Fibroblast of lung (primary cell): ENCODE measurements at regions not wholly inside any gene's neighbourhood (a gene's known extent, or its start where the extent isn't known, plus 50 kb on each side); places are given as distances from the start of the nearest gene placed in this dataset.

Experiments
- CTCF ChIP-seq, 2 donors: IDR thresholded peaks in 1 of 2; conservative IDR thresholded peaks in 1 of 2; 1 replicate in 1 of 2; 2 replicates in 1 of 2; pipeline ENCODE4 v1.5.1; 2011 to 2012; ENCODE audit warnings: low read length in 2 of 2, control low read depth in 1 of 2, inconsistent platforms in 1 of 2, low read depth in 1 of 2, mild to moderate bottlenecking in 1 of 2
- EZH2 ChIP-seq: IDR thresholded peaks from 2 replicates; pipeline ENCODE4 v1.5.1; 2012; ENCODE audit warnings: low read length, control low read depth, mild to moderate bottlenecking; ENCODE audit errors: missing control alignments

- TF ChIP-seq CTCF (conservative IDR thresholded peaks at IDR 0.05 in 1 of 2, IDR thresholded peaks at IDR 0.05 in 1 of 2; ENCODE audit: low read depth in 1 of 2, low read length in 2 of 2) (no peak), EZH2 (no peak)
These were observed 122.5 kb upstream of the IL15 start for GRCh38 chr4:141513866-141514265.
